HepG2 (cell line): ENCODE measurements at regions not wholly inside any gene's neighbourhood (a gene's known extent, or its start where the extent isn't known, plus 50 kb on each side); places are given as distances from the start of the nearest gene placed in this dataset.

Source experiments
- ATAC-seq: fragments of 200-7000 bp; cut with Tn5 transposase; 3 replicates; pipeline ENCODE4 v1.9.1; 2020; ENCODE audit warnings: mild to moderate bottlenecking, moderate library complexity
- BruUV-seq: library from RNA; stranded (reverse); fragments of 400-500 nt; replicated peaks from 2 replicates; lab custom pipeline; 2021; lab: Mats Ljungman, UMichigan
- CTCF ChIA-PET: fragments of 300-600 bp; formaldehyde crosslinking; extraction: SDS; loops from one replicate; lab custom pipeline; 2021; ENCODE audit warnings: low total read pairs, inconsistent platforms, low intra/inter-chr PET ratio; lab: Yijun Ruan, JAX
- POLR2A ChIA-PET: fragments of 350-600 bp; sonication (Branson Sonifier 250); formaldehyde crosslinking; loops from one replicate; lab custom pipeline; 2020; ENCODE audit warnings: antibody characterized with exemption, inconsistent platforms; lab: Yijun Ruan, JAX
- DNase-seq: peaks from one replicate; pipeline ENCODE4 v3.0.0-alpha.2; 2015; ENCODE audit warnings: low spot score
- FAIRE-seq: peaks from 3 replicates; lab custom pipeline; 2011; peaks lifted over from hg19 to GRCh38; lab: Jason Lieb, UNC
- H2AFZ ChIP-seq: one replicate; pipeline ENCODE4 v1.6.1; 2011; ENCODE audit warnings: low read length, inconsistent platforms
- H3K27ac ChIP-seq: fragments of 300-600 bp; 3 replicates; pipeline ENCODE4 v1.8.0; 2011; ENCODE audit warnings: mixed run types, mild to moderate bottlenecking, mixed read lengths, low read length, inconsistent platforms; ENCODE audit not compliant: insufficient read depth; ENCODE audit errors: extremely low read length
- H3K27me3 ChIP-seq, 2 experiments: fragments of 200-600 bp in 1 of 2; 2 replicates in 1 of 2; 3 replicates in 1 of 2; pipeline versions ENCODE4 v1.6.0 to v1.8.0; 2011; ENCODE audit warnings: low read length in 2 of 2, mild to moderate bottlenecking in 2 of 2, moderate library complexity in 2 of 2, inconsistent platforms in 1 of 2; ENCODE audit not compliant: insufficient read depth in 2 of 2, control insufficient read depth in 1 of 2
- H3K36me3 ChIP-seq, 2 experiments: fragments of 200-600 bp in 1 of 2; replicated peaks in 1 of 2; 2 replicates in 1 of 2; 3 replicates in 1 of 2; pipeline versions ENCODE4 v1.5.1 to v1.8.0; 2011; ENCODE audit warnings: low read length in 2 of 2, inconsistent platforms in 1 of 2; ENCODE audit not compliant: insufficient read depth in 2 of 2, control insufficient read depth in 1 of 2
- H3K4me1 ChIP-seq: 2 replicates; pipeline ENCODE4 v1.5.1; 2012; ENCODE audit warnings: low read length, inconsistent platforms; ENCODE audit not compliant: insufficient read depth
- H3K4me2 ChIP-seq: 2 replicates; pipeline ENCODE4 v1.6.0; 2011; ENCODE audit warnings: low read depth, low read length, inconsistent platforms
- H3K4me3 ChIP-seq, 3 experiments: fragments of 200-600 bp in 1 of 3; sonication (generic), shearing (Covaris generic) in 1 of 3; replicated peaks in 1 of 3; 2 replicates each; pipeline ENCODE4 v1.5.1; 2011 to 2016; ENCODE audit warnings: low read length in 3 of 3, inconsistent platforms in 2 of 3, low read depth in 2 of 3, mild to moderate bottlenecking in 2 of 3, control low read depth in 1 of 3, mixed read lengths in 1 of 3; ENCODE audit not compliant: insufficient read depth in 1 of 3
- H3K79me2 ChIP-seq: one replicate; pipeline ENCODE4 v1.6.1; 2011; ENCODE audit warnings: low read length, inconsistent platforms; ENCODE audit not compliant: insufficient read depth
- H3K9ac ChIP-seq: 2 replicates; pipeline ENCODE4 v1.6.0; 2011; ENCODE audit warnings: mild to moderate bottlenecking, low read depth, low read length, inconsistent platforms; ENCODE audit not compliant: insufficient read depth
- H3K9me3 ChIP-seq: 2 replicates; pipeline ENCODE4 v1.5.1; 2012; ENCODE audit warnings: mild to moderate bottlenecking, low read length
- H4K20me1 ChIP-seq: 2 replicates; pipeline ENCODE4 v1.6.0; 2011; ENCODE audit warnings: inconsistent platforms, mild to moderate bottlenecking, low read length, moderate library complexity; ENCODE audit not compliant: insufficient read depth
- CREB1 ChIP-seq, 2 experiments: fragments of 450-650 bp in 1 of 2; IDR thresholded peaks; 2 replicates each; pipeline ENCODE4 v1.6.1; 2016 to 2017; ENCODE audit warnings: control low read depth in 1 of 2, mild to moderate bottlenecking in 1 of 2, missing compliant biosample characterization in 1 of 2, missing genetic modification characterization in 1 of 2
- CTCF ChIP-seq: sonication (generic); formaldehyde crosslinking; IDR thresholded peaks from 2 replicates; pipeline ENCODE4 v1.5.0; 2020; ENCODE audit warnings: mild to moderate bottlenecking, missing genetic modification reagents, moderate library complexity
- MLXIP ChIP-seq: sonication (generic); formaldehyde crosslinking; IDR thresholded peaks from 2 replicates; pipeline ENCODE4 v1.9.0; 2021; ENCODE audit warnings: missing genetic modification reagents, borderline replicate concordance
- ZNF7 ChIP-seq: IDR thresholded peaks from 2 replicates; pipeline ENCODE4 v1.6.1; 2016; ENCODE audit warnings: missing biosample characterization, missing genetic modification reagents
- ZNF839 ChIP-seq: sonication (generic); formaldehyde crosslinking; IDR thresholded peaks from 2 replicates; pipeline ENCODE4 v1.4.0; 2020; ENCODE audit warnings: missing genetic modification reagents, mild to moderate bottlenecking, borderline replicate concordance
- WGBS: methylation state at CpG from one replicate; pipeline ENCODE4 v1.1.6; 2017; ENCODE audit warnings: low lambda C conversion rate; 5-methylcytosine and 5-hydroxymethylcytosine counted together
- in situ Hi-C: cut with HindIII; loops from 2 replicates; pipeline ENCODE4 v1.10.0; 2017; ENCODE audit warnings: low pct_unique_long_range_greater_than_20kb; ENCODE audit not compliant: extremely low pct_ligation_motif_present
- intact Hi-C: fragments of 100-400 bp; cut with micrococcal nuclease; formaldehyde crosslinking; loops from one replicate; pipeline ENCODE4 v1.10.0; 2022; ENCODE audit not compliant: unreplicated experiment

GRCh38 chr2:118312969-118313756 is 224.9 kb downstream of the INSIG2 start:
- ATAC-seq: peak; percentile 75
- BruUV-seq: no TSS peak
- POLR2A ChIA-PET: no interaction called here
- Histone ChIP-seq H3K9me3 (no peaks in the 10 kb centered on the region), H3K4me2 (no peak overlapping the region), H4K20me1 (no peaks in the 10 kb centered on the region), H3K36me3 (no peaks in the 10 kb centered on the region), H3K4me1 (no peaks in the 10 kb centered on the region), H3K79me2 (no peaks in the 10 kb centered on the region), H3K27me3 (no peaks in the 10 kb centered on the region), H2AFZ (no peak overlapping the region), H3K9ac (no peak overlapping the region), H3K27ac (no peak overlapping the region), H3K4me3 (no peak overlapping the region)
- CTCF ChIA-PET: interaction anchor here (1.0 kb wide), 1 partner anchor 542 kb away, joined by 3 read pairs; no protein-coding TSS in a partner anchor
- in situ Hi-C loops (no loop called here), intact Hi-C loops (no loop called here)
- TF ChIP-seq ZNF839 (no peak), ZNF7 (CRISPR knock-in tag) (no peak), CTCF (CRISPR knock-in tag) (peak; percentile 43; the same call in 1 of the 2 replicates)
- DNase-seq: no peak
- FAIRE-seq: peak; percentile 76
- WGBS: 0% methylated on average over 4 of the region's 4 CpGs

- no peak for FAIRE-seq
- Histone ChIP-seq H3K36me3 (no peaks in the 10 kb centered on the region), H2AFZ (no peak overlapping the region), H4K20me1 (no peaks in the 10 kb centered on the region), H3K27me3 (no peaks in the 10 kb centered on the region), H3K79me2 (no peaks in the 10 kb centered on the region), H3K4me2 (no peak overlapping the region), H3K9ac (no peak overlapping the region), H3K27ac (no peak overlapping the region), H3K4me1 (no peaks in the 10 kb centered on the region), H3K4me3 (no peak overlapping the region), H3K9me3 (no peaks in the 10 kb centered on the region)
- DNase-seq: no peak
- no TSS peak for BruUV-seq
- POLR2A ChIA-PET: no interaction called here
- WGBS: 42% methylated on average over 20 of the region's 20 CpGs
- in situ Hi-C loops (no loop called here), intact Hi-C loops (no loop called here)
- no peak for ATAC-seq
- TF ChIP-seq CREB1 (IDR thresholded peaks at IDR 0.05) (no peak), CREB1 (CRISPR knock-in tag; IDR thresholded peaks at IDR 0.05) (no peak), MLXIP (CRISPR knock-in tag) (no peak)
- CTCF ChIA-PET: no interaction called here
Measured at GRCh38 chr2:118310681-118311429, 222.6 kb downstream of the INSIG2 start.
